AG09319 (cell line): ENCODE measurements at regions not wholly inside any gene's neighbourhood (a gene's known extent, or its start where the extent isn't known, plus 50 kb on each side); places are given as distances from the start of the nearest gene placed in this dataset.

ENCODE experiments used
- DNase-seq: peaks from one replicate; pipeline ENCODE4 v3.0.0-alpha.2; 2010; ENCODE audit warnings: low read depth; ENCODE audit errors: extremely low read depth
- TF ChIP-seq, protein P1 (sequence below): IDR thresholded peaks from 2 replicates; pipeline ENCODE4 v1.5.1; 2011; ENCODE audit warnings: low read depth, mild to moderate bottlenecking, inconsistent platforms, low read length, moderate library complexity

DNA sequence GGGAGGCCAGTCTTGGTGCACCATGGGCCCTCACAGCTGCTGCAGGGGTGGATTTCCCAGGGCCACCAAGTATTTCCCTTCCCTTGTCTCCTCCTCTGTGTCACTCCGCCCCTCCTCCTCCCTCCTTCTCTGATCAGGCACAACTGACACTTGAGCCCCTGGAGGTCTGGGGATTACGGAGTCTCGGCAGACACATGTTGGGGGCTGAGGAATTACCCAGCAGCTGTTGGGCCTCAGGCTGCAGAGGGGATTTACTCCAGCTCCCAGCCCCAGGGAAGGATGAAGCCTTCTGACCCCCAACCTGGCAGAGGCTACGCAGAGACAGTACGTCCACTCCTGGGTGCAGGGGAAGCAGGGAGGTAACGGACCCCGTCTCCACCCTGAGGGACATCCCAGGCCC is 420.5 kb upstream of the SULF2 start:
- no peak for DNase-seq
- TF ChIP-seq, protein P1, sequence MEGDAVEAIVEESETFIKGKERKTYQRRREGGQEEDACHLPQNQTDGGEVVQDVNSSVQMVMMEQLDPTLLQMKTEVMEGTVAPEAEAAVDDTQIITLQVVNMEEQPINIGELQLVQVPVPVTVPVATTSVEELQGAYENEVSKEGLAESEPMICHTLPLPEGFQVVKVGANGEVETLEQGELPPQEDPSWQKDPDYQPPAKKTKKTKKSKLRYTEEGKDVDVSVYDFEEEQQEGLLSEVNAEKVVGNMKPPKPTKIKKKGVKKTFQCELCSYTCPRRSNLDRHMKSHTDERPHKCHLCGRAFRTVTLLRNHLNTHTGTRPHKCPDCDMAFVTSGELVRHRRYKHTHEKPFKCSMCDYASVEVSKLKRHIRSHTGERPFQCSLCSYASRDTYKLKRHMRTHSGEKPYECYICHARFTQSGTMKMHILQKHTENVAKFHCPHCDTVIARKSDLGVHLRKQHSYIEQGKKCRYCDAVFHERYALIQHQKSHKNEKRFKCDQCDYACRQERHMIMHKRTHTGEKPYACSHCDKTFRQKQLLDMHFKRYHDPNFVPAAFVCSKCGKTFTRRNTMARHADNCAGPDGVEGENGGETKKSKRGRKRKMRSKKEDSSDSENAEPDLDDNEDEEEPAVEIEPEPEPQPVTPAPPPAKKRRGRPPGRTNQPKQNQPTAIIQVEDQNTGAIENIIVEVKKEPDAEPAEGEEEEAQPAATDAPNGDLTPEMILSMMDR = no peak

DNA sequence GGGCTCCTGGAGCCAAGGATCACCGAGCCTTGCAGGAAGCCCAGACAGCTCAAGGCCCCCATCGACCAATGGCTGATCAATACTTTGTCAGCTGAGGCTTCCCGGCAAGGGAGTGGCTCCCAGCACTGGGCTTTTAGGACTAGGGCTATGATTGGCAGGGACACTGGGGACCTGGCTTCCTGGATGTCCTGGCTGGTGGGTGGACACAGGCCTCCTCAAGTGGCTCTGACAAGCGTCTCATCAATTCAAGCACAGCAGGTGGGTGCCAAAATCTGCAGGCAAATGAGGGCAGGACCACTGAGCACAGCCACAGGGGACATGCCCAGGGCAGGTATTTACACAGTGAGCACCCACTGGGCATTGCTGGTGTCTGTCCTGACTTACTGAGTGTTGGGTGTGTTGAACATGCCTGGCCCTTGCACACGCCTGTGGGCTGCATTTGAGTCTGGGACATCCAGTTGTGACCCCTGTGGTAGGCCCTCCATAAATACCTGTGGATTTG is 420.1 kb upstream of the SULF2 start:
- no peak for DNase-seq
- TF ChIP-seq, protein P1 = no peak

DNA sequence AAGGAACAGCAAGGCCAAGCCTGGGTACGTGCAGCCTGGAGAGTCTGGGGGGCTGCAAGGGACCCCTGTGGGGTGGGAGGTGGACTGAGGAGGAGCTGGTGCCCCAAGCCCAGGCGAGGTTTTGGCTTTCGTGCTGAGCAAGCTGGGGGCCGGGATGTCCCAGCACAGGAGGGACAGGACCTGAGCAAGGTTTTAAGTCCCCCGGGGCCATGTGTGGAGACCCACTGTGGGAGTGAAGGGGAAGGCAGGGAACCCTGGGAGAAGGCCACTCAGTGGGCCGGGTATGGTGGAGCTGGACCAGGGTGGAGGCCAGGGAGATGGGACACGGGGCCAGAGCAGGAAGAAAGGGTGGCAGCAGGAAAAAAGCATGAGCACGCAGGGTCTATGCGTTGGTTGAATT is 419.2 kb upstream of the SULF2 start:
- TF ChIP-seq, protein P1 = no peak
- no peak for DNase-seq

DNA sequence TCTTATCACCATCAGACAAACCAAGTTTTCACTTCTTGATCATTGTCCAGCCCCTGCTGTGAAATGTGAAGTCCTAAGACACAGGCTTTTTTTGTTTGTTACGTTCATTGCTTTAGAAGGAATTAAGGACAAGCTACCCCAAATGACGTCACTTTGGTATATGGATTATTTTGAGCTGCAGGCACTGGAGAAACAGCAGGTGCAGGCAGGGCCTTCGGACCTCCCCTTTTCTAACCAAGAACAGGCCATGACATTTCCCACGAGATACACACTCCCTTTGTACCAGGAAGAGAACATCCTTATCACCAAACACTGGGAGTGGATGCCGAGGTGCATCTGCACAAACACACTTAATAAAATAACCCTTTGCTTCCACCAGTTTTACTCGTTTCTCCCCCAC is 418.0 kb upstream of the SULF2 start:
- no peak for DNase-seq
- TF ChIP-seq, protein P1 = no peak

DNA sequence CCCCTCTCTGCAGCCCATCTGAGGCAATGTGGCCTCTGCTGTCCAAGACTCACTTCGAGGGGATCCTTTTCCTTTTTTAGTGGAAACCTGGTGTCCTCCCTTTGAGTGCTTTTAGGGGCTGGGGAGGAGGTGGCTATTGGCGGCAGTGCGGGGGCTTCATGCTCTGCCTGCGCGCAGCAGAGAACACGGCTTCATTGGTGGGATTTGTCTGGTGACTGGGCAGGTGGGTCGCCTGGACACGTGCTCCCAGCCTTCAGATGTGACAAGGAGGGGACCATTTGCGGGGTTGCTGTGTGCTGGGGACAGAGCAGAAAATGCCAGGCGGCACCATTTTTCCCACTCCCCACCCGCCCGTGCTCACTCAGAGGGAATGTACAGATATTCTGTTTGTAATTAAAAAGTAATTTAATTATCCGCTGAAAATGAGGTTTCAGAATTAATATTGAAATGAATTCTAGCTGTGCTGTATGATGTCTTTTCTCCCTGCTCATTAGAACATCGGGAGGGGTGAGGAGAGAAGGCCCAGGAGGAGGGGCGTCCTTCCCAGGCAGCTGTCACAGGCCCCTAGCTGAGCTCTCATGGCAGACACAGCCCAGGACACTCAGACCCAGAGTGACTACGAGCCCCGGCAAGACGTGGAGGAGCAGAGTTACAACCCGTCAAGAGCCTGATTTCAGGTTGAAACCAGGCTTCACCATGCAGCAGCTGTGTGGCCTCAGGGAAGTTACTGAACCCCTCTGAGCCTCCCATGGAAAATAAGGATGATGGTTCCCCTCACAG is 417.2 kb upstream of the SULF2 start:
- DNase-seq = no peak
- TF ChIP-seq, protein P1 = no peak

DNA sequence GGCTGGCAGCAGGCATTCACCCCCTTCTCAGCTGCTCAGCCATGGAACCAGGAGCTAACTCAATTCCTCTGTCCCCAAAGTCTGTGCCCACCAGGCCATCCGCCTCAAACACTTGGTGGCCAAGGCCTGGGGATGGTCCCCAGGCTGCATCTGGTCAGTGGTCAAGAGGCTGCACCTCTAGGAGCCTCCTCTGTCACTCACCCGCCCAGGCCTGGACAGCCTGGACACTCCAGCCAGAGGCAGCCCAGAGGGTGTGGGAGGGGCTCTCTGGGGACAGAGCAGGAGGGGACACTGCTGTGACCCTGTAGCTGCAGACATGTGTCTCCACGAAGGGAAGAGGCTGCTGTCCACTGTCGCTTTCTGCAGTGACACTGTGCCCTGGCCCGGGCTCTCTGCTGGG is 416.6 kb upstream of the SULF2 start:
- no peak for DNase-seq
- TF ChIP-seq, protein P1 = no peak

DNA sequence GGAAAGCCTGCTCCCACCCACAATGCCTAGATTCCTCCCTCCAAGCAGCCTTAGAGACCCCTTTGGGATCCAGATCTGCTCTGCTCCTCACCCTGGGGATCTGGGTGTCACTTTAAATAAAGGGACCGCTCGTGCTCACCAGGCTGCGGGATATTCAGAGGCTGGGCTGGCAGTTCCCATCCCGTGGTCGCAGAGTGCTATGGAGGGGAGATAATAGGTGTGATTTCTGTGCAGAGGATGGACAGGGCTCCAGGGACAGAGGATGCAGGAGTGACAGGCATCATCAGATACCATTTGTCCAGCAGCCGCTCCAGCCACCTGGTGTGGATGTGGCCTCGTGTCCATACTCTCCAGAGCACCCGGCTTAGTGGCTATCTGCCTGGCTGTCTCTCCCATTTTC is 415.9 kb upstream of the SULF2 start:
- DNase-seq = no peak
- TF ChIP-seq, protein P1 = no peak
